Chondrocyte (in vitro differentiated cells): ENCODE measurements at regions not wholly inside any gene's neighbourhood (a gene's known extent, or its start where the extent isn't known, plus 50 kb on each side); places are given as distances from the start of the nearest gene placed in this dataset.

Experiments used
- DNase-seq: peaks from one replicate; pipeline ENCODE4 v3.0.0; 2021; ENCODE audit warnings: mixed read lengths, low spot score
- H3K27ac Mint-ChIP-seq: one replicate; pipeline ENCODE4 v1.8.0; 2021; ENCODE audit warnings: mild to moderate bottlenecking, moderate library complexity, mixed read lengths; ENCODE audit not compliant: unreplicated experiment
- H3K27me3 Mint-ChIP-seq: 2 replicates; pipeline ENCODE4 v1.8.0; 2021; ENCODE audit warnings: low read depth, mixed read lengths
- H3K36me3 Mint-ChIP-seq: 2 replicates; pipeline ENCODE4 v1.8.0; 2021; ENCODE audit warnings: low read depth, mixed read lengths
- H3K4me1 Mint-ChIP-seq: 2 replicates; pipeline ENCODE4 v1.8.0; 2021; ENCODE audit warnings: low read depth, mild to moderate bottlenecking, mixed read lengths
- H3K4me3 Mint-ChIP-seq: one replicate; pipeline ENCODE4 v1.8.0; 2021; ENCODE audit warnings: mild to moderate bottlenecking, moderate library complexity, mixed read lengths; ENCODE audit not compliant: unreplicated experiment
- H3K9me3 Mint-ChIP-seq: 2 replicates; pipeline ENCODE4 v1.8.0; 2021; ENCODE audit warnings: low read depth, mixed read lengths
- TF ChIP-seq, protein P1 (sequence below): fragments of 200-600 bp; sonication (generic); IDR thresholded peaks from 2 replicates; pipeline ENCODE4 v1.5.0; 2021; ENCODE audit warnings: antibody characterized with exemption, mild to moderate bottlenecking, moderate library complexity

DNA sequence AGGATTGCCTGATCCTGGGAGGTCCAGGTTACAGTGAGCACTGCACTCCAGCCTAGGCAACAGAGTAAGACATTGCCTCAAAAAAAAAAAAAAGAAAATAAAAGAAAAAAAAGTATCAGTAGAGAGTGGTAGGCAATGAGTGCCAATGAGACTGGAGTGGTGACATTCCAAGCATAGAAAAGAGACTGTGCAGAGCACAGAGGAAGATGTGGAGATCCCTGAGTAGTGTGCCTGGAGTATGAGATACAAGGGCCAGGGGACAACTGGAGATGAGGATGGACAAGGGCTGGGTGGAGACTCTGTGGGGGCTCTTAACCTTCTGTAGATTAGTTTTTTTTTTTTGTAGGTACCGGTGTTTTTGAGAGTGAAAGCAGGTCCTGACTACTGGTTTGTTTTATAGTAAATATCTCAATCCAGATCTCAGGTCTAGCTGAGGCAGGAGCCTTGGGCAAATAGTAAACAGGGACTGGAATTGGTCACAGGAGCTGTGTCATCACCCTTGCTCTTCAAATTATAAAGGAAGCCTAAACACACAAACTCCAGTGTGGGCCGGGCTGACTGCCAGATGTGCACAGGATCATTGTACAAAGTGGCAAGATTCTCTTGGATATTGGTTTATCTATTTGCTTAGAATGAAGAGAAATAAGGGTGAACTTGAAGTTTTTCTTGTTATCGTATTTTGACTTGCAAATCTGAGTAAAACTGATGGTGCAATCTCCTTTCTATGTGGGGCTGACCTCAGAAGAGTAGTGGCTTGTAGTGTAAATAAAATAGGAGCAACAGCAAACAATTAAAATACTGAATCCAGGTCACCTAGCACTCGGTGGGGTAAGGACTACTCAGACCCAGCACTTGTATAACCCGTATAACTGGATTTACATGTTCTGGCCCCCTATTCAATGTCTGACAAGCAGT, 144.9 kb downstream of the SOX4 start:
- H3K36me3 Mint-ChIP-seq: no peaks in the 10 kb centered on the region
- H3K27ac Mint-ChIP-seq: no peak overlapping the region
- H3K4me1 Mint-ChIP-seq: peaks cover 59% of the 10 kb centered on the region
- no peaks in the 10 kb centered on the region for H3K9me3 Mint-ChIP-seq
- no peak overlapping the region for H3K4me3 Mint-ChIP-seq
- TF ChIP-seq, protein P1, sequence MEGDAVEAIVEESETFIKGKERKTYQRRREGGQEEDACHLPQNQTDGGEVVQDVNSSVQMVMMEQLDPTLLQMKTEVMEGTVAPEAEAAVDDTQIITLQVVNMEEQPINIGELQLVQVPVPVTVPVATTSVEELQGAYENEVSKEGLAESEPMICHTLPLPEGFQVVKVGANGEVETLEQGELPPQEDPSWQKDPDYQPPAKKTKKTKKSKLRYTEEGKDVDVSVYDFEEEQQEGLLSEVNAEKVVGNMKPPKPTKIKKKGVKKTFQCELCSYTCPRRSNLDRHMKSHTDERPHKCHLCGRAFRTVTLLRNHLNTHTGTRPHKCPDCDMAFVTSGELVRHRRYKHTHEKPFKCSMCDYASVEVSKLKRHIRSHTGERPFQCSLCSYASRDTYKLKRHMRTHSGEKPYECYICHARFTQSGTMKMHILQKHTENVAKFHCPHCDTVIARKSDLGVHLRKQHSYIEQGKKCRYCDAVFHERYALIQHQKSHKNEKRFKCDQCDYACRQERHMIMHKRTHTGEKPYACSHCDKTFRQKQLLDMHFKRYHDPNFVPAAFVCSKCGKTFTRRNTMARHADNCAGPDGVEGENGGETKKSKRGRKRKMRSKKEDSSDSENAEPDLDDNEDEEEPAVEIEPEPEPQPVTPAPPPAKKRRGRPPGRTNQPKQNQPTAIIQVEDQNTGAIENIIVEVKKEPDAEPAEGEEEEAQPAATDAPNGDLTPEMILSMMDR: no peak
- H3K27me3 Mint-ChIP-seq: no peaks in the 10 kb centered on the region
- DNase-seq: no peak

DNA sequence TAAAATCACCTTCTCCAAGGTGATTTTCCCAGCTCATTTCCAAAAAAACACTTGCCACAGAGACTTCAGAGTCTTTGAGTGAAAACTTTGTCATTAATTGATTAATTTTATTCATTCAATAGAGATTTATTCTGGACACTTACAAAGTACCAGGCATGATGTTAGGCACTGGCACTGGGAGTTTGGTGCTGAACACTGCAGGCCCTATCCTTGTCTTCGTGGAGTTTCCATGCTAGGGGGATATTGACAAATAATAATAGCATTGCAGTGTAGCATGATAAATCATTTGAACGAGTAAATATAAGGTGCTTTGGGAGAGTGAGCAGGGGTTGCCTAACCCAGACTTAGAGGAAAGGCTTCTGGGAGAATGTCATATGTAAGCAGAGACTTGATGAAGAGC, 145.7 kb downstream of the SOX4 start:
- no peak overlapping the region for H3K4me3 Mint-ChIP-seq

DNA sequence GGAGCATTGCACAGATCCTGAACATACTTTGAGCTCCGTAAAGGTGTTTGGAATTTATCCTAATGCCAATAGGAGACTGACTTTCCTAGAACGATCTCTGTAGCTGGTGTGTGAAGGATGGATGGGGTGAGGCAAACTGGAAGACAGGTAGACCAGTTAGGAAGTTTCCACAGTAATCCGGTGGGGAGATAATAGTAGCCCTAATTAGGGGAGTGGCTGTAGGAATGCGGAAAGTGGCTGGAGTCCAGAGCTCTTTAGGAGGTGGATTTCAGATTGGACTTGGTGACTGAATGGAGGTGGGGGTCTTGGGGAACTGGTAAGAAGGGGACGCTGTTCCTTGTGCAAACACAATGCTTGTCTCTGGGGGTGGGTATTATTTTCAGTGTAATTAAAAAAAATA, 146.3 kb downstream of the SOX4 start:
- Mint-ChIP-seq H3K36me3 (no peaks in the 10 kb centered on the region), H3K27ac (peak overlapping the region; percentile 33), H3K27me3 (no peaks in the 10 kb centered on the region), H3K4me1 (peaks cover 48% of the 10 kb centered on the region), H3K4me3 (no peak overlapping the region), H3K9me3 (no peaks in the 10 kb centered on the region)
- TF ChIP-seq, protein P1: no peak
- no peak for DNase-seq

More for the DNA sequence above, 145.7 kb downstream of the SOX4 start:
- H3K4me1 Mint-ChIP-seq: peaks cover 51% of the 10 kb centered on the region
- no peaks in the 10 kb centered on the region for H3K9me3 Mint-ChIP-seq
- DNase-seq: no peak
- H3K27ac Mint-ChIP-seq: no peak overlapping the region
- H3K36me3 Mint-ChIP-seq: no peaks in the 10 kb centered on the region
- no peaks in the 10 kb centered on the region for H3K27me3 Mint-ChIP-seq
- TF ChIP-seq, protein P1: no peak

DNA sequence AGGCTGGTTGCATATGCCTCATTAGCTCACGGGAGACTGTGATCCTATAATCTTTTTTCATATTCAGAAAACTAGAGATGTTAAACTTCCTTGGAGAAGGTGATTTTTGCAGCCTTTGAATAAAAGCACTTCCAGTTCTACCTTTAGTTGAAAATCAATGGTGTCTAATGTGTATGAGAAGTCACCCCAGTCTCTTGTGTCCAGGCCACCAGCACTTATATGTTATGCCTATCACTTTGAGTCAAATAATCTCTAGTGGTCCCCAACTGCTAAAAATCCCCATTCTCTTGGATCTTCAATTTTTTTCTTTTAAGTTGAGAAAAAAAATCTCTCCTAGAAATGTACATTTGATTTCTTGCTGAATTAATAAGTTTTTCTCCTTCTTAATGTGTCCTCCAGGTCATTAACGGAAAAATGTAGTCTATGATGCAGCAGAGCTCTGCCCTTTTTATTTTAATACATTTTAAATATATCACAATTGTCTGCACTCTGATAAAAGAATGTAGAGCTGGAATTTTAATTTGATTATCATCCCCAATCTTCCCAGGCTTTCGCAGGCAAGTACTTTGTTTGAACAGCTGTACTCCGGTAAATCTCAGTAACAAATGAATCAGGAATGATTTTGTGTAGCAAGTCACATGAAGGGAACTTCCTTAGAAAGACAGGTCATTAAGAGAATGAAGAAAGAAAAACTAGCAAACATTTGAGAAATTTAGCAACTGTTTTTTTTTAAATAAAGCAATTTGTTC, 147.0 kb downstream of the SOX4 start:
- Mint-ChIP-seq H3K36me3 (no peaks in the 10 kb centered on the region), H3K27ac (peak overlapping the region; percentile 90), H3K27me3 (no peaks in the 10 kb centered on the region), H3K4me1 (peaks cover 48% of the 10 kb centered on the region), H3K4me3 (no peak overlapping the region), H3K9me3 (no peaks in the 10 kb centered on the region)
- DNase-seq: no peak
- TF ChIP-seq, protein P1: no peak
